LNCAP (cell line): ENCODE measurements at regions not wholly inside any gene's neighbourhood (a gene's known extent, or its start where the extent isn't known, plus 50 kb on each side); places are given as distances from the start of the nearest gene placed in this dataset.

Experiments
- CTCF ChIP-seq: fragments of 450-650 bp; IDR thresholded peaks from 2 replicates; pipeline ENCODE4 v1.5.1; 2017; ENCODE audit warnings: mild to moderate bottlenecking

- no peak for TF ChIP-seq CTCF
Observed at GRCh38 chr1:221350091-221350490, 391.8 kb downstream of the DUSP10 start.

GRCh38 chr1:221356693-221357092 lies 385.2 kb downstream of the DUSP10 start:
- TF ChIP-seq CTCF: peak; percentile 36; the same call in 1 of the 2 replicates

- no peak for TF ChIP-seq CTCF
Observed at GRCh38 chr1:221363039-221363438, 378.9 kb downstream of the DUSP10 start.

GRCh38 chr1:221366495-221367110 lies 375.3 kb downstream of the DUSP10 start:
- no peak for TF ChIP-seq CTCF

- no peak for TF ChIP-seq CTCF
Observed at GRCh38 chr1:221371705-221372104, 370.2 kb downstream of the DUSP10 start.

- no peak for TF ChIP-seq CTCF
Observed at GRCh38 chr1:221373795-221374194, 368.1 kb downstream of the DUSP10 start.

GRCh38 chr1:221376286-221376685 lies 365.6 kb downstream of the DUSP10 start:
- no peak for TF ChIP-seq CTCF
